Hepatocyte (in vitro differentiated cells): ENCODE measurements at regions not wholly inside any gene's neighbourhood (a gene's known extent, or its start where the extent isn't known, plus 50 kb on each side); places are given as distances from the start of the nearest gene placed in this dataset.

ENCODE experiments used
- CTCF ChIP-seq: fragments of 200-600 bp; sonication (generic); IDR thresholded peaks from 2 replicates; pipeline ENCODE4 v1.5.1; 2016; ENCODE audit warnings: antibody characterized with exemption, mild to moderate bottlenecking; ENCODE audit not compliant: poor library complexity
- EZH2 ChIP-seq: fragments of 200-600 bp; sonication (generic); IDR thresholded peaks from 2 replicates; pipeline ENCODE4 v1.6.1; 2016; ENCODE audit warnings: antibody characterized with exemption, mild to moderate bottlenecking, borderline replicate concordance
- EZH2phosphoT487 ChIP-seq: fragments of 200-600 bp; sonication (generic); IDR thresholded peaks from one replicate; pipeline ENCODE4 v1.6.1; 2018; ENCODE audit warnings: antibody characterized with exemption, mild to moderate bottlenecking, low read depth, moderate library complexity; ENCODE audit not compliant: unreplicated experiment, severe bottlenecking

GRCh38 chr3:146838221-146838620 lies 233.1 kb upstream of the PLSCR5 start:
- TF ChIP-seq EZH2 (no peak), CTCF (no peak), EZH2phosphoT487 (no peak)
